ENCODE measurements at regions not wholly inside any gene's neighbourhood (a gene's known extent, or its start where the extent isn't known, plus 50 kb on each side); places are given as distances from the start of the nearest gene placed in this dataset.

- Mint-ChIP-seq H3K9me3 (no peaks in the 10 kb centered on the region), H3K36me3 (ENCODE audit: insufficient read depth in 2 of 2) (no peaks in the 10 kb centered on the region), H3K4me3 (no peak overlapping the region), H3K27me3 (ENCODE audit: low read depth) (no peaks in the 10 kb centered on the region), H3K27ac (no peak overlapping the region), H3K4me1 (ENCODE audit: low read depth) (peaks cover 27% of the 10 kb centered on the region)
- ATAC-seq (replicated peaks in 1 of 2) (peak in 1 of 2 donors; percentile 69), DNase-seq (no peak)
These were observed 400.3 kb upstream of the TRIB2 start for GRCh38 chr2:12316476-12316875.

GRCh38 chr2:12317286-12317685, 399.4 kb upstream of the TRIB2 start:
- Mint-ChIP-seq H3K27me3 (ENCODE audit: low read depth) (no peaks in the 10 kb centered on the region), H3K27ac (no peak overlapping the region), H3K36me3 (ENCODE audit: insufficient read depth in 2 of 2) (no peaks in the 10 kb centered on the region), H3K4me3 (no peak overlapping the region), H3K9me3 (no peaks in the 10 kb centered on the region), H3K4me1 (ENCODE audit: low read depth) (peaks cover 27% of the 10 kb centered on the region)
- no peak for DNase-seq
- ATAC-seq (replicated peaks in 1 of 2) = no peak

- Mint-ChIP-seq H3K27me3 (ENCODE audit: low read depth) (no peaks in the 10 kb centered on the region), H3K36me3 (ENCODE audit: insufficient read depth in 2 of 2) (no peaks in the 10 kb centered on the region), H3K4me3 (no peak overlapping the region), H3K9me3 (peaks cover 0 to 2% of the 10 kb centered on the region in 2 donors), H3K4me1 (ENCODE audit: low read depth) (peaks cover 21% of the 10 kb centered on the region), H3K27ac (no peak overlapping the region)
- no peak for ATAC-seq (replicated peaks in 1 of 2)
- no peak for DNase-seq
These were observed 398.8 kb upstream of the TRIB2 start for GRCh38 chr2:12317814-12318426.

GRCh38 chr2:12318427-12319057, 398.2 kb upstream of the TRIB2 start:
- Mint-ChIP-seq H3K27me3 (ENCODE audit: low read depth) (no peaks in the 10 kb centered on the region), H3K27ac (no peak overlapping the region), H3K4me1 (ENCODE audit: low read depth) (peaks cover 15% of the 10 kb centered on the region), H3K9me3 (peaks cover 0 to 2% of the 10 kb centered on the region in 2 donors), H3K4me3 (no peak overlapping the region), H3K36me3 (ENCODE audit: insufficient read depth in 2 of 2) (no peaks in the 10 kb centered on the region)
- ATAC-seq (replicated peaks in 1 of 2) (no peak), DNase-seq (no peak)

GRCh38 chr2:12320027-12320734, 396.6 kb upstream of the TRIB2 start:
- H3K9me3 Mint-ChIP-seq = peaks cover 0 to 2% of the 10 kb centered on the region in 2 donors
- DNase-seq (no peak), ATAC-seq (replicated peaks in 1 of 2) (no peak)
- no peak overlapping the region for H3K4me3 Mint-ChIP-seq
- H3K27me3 Mint-ChIP-seq (ENCODE audit: low read depth) = no peaks in the 10 kb centered on the region
- no peaks in the 10 kb centered on the region for H3K4me1 Mint-ChIP-seq (ENCODE audit: low read depth)
- H3K27ac Mint-ChIP-seq = peak overlapping the region; percentile 21
- H3K36me3 Mint-ChIP-seq (ENCODE audit: insufficient read depth in 2 of 2) = no peaks in the 10 kb centered on the region

- Mint-ChIP-seq H3K27me3 (ENCODE audit: low read depth) (no peaks in the 10 kb centered on the region), H3K9me3 (peaks cover 2% of the 10 kb centered on the region in 2 donors), H3K36me3 (ENCODE audit: insufficient read depth in 2 of 2) (no peaks in the 10 kb centered on the region), H3K4me3 (no peak overlapping the region), H3K4me1 (ENCODE audit: low read depth) (peaks cover 7% of the 10 kb centered on the region), H3K27ac (no peak overlapping the region)
- no peak for ATAC-seq (replicated peaks in 1 of 2)
- no peak for DNase-seq
These were observed 395.6 kb upstream of the TRIB2 start for GRCh38 chr2:12320991-12321641.

GRCh38 chr2:12321886-12322285, 394.9 kb upstream of the TRIB2 start:
- DNase-seq = no peak
- no peak for ATAC-seq (replicated peaks in 1 of 2)
- Mint-ChIP-seq H3K27me3 (ENCODE audit: low read depth) (no peaks in the 10 kb centered on the region), H3K36me3 (ENCODE audit: insufficient read depth in 2 of 2) (no peaks in the 10 kb centered on the region), H3K9me3 (peaks cover 2% of the 10 kb centered on the region in 2 donors), H3K4me3 (no peak overlapping the region), H3K27ac (no peak overlapping the region), H3K4me1 (ENCODE audit: low read depth) (peaks cover 8% of the 10 kb centered on the region)

- H3K9me3 Mint-ChIP-seq = peaks cover 2% of the 10 kb centered on the region in 2 donors
- DNase-seq (no peak), ATAC-seq (replicated peaks in 1 of 2) (no peak)
- no peaks in the 10 kb centered on the region for H3K36me3 Mint-ChIP-seq (ENCODE audit: insufficient read depth in 2 of 2)
- H3K27me3 Mint-ChIP-seq (ENCODE audit: low read depth) = no peaks in the 10 kb centered on the region
- H3K4me3 Mint-ChIP-seq = no peak overlapping the region
- H3K4me1 Mint-ChIP-seq (ENCODE audit: low read depth) = peaks cover 8% of the 10 kb centered on the region
- no peak overlapping the region for H3K27ac Mint-ChIP-seq
These were observed 390.9 kb upstream of the TRIB2 start for GRCh38 chr2:12325806-12326205.

- ATAC-seq (replicated peaks in 1 of 2) (no peak), DNase-seq (no peak)
- H3K4me3 Mint-ChIP-seq = no peak overlapping the region
- H3K36me3 Mint-ChIP-seq (ENCODE audit: insufficient read depth in 2 of 2) = no peaks in the 10 kb centered on the region
- H3K27me3 Mint-ChIP-seq (ENCODE audit: low read depth) = no peaks in the 10 kb centered on the region
- H3K9me3 Mint-ChIP-seq = peaks cover 2% of the 10 kb centered on the region in 2 donors
- H3K4me1 Mint-ChIP-seq (ENCODE audit: low read depth) = peaks cover 8% of the 10 kb centered on the region
- H3K27ac Mint-ChIP-seq = no peak overlapping the region
These were observed 390.1 kb upstream of the TRIB2 start for GRCh38 chr2:12326449-12327190.

- H3K27me3 Mint-ChIP-seq (ENCODE audit: low read depth) = peaks cover 19% of the 10 kb centered on the region
- DNase-seq (no peak), ATAC-seq (replicated peaks in 1 of 2) (no peak)
- peaks cover 2% of the 10 kb centered on the region in 2 donors for H3K9me3 Mint-ChIP-seq
- no peaks in the 10 kb centered on the region for H3K36me3 Mint-ChIP-seq (ENCODE audit: insufficient read depth in 2 of 2)
- no peak overlapping the region for H3K4me3 Mint-ChIP-seq
- no peak overlapping the region for H3K27ac Mint-ChIP-seq
- peaks cover 3% of the 10 kb centered on the region for H3K4me1 Mint-ChIP-seq (ENCODE audit: low read depth)
These were observed 385.8 kb upstream of the TRIB2 start for GRCh38 chr2:12330916-12331315.

GRCh38 chr2:12331698-12332097, 385.0 kb upstream of the TRIB2 start:
- H3K36me3 Mint-ChIP-seq (ENCODE audit: insufficient read depth in 2 of 2) = no peaks in the 10 kb centered on the region
- H3K27ac Mint-ChIP-seq = peak overlapping the region; percentile 14
- ATAC-seq (replicated peaks in 1 of 2) = no peak
- H3K27me3 Mint-ChIP-seq (ENCODE audit: low read depth) = peaks cover 19% of the 10 kb centered on the region
- no peak for DNase-seq
- H3K4me1 Mint-ChIP-seq (ENCODE audit: low read depth) = no peaks in the 10 kb centered on the region
- H3K9me3 Mint-ChIP-seq = peaks cover 2% of the 10 kb centered on the region in 2 donors
- H3K4me3 Mint-ChIP-seq = no peak overlapping the region

GRCh38 chr2:12333293-12333692, 383.4 kb upstream of the TRIB2 start:
- Mint-ChIP-seq H3K36me3 (ENCODE audit: insufficient read depth in 2 of 2) (no peaks in the 10 kb centered on the region), H3K9me3 (peaks cover 2% of the 10 kb centered on the region in 2 donors), H3K27me3 (ENCODE audit: low read depth) (peaks cover 19% of the 10 kb centered on the region), H3K4me3 (no peak overlapping the region), H3K4me1 (ENCODE audit: low read depth) (no peaks in the 10 kb centered on the region), H3K27ac (no peak overlapping the region)
- ATAC-seq (replicated peaks in 1 of 2) (no peak), DNase-seq (no peak)
